22Rv1 (cell line): ENCODE measurements at regions not wholly inside any gene's neighbourhood (a gene's known extent, or its start where the extent isn't known, plus 50 kb on each side); places are given as distances from the start of the nearest gene placed in this dataset.

Experiments used
- ZFX ChIP-seq: fragments of 450-650 bp; IDR thresholded peaks from 2 replicates; pipeline ENCODE4 v1.6.1; 2017; ENCODE audit warnings: antibody characterized with exemption, borderline replicate concordance
- TF ChIP-seq, protein P1 (sequence below): fragments of 450-650 bp; IDR thresholded peaks from 2 replicates; pipeline ENCODE4 v1.5.1; 2017; ENCODE audit warnings: mild to moderate bottlenecking

- TF ChIP-seq, protein P1, sequence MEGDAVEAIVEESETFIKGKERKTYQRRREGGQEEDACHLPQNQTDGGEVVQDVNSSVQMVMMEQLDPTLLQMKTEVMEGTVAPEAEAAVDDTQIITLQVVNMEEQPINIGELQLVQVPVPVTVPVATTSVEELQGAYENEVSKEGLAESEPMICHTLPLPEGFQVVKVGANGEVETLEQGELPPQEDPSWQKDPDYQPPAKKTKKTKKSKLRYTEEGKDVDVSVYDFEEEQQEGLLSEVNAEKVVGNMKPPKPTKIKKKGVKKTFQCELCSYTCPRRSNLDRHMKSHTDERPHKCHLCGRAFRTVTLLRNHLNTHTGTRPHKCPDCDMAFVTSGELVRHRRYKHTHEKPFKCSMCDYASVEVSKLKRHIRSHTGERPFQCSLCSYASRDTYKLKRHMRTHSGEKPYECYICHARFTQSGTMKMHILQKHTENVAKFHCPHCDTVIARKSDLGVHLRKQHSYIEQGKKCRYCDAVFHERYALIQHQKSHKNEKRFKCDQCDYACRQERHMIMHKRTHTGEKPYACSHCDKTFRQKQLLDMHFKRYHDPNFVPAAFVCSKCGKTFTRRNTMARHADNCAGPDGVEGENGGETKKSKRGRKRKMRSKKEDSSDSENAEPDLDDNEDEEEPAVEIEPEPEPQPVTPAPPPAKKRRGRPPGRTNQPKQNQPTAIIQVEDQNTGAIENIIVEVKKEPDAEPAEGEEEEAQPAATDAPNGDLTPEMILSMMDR: no peak
- no peak for TF ChIP-seq ZFX
These were observed 362.0 kb upstream of the NFE2L3 start for GRCh38 chr7:25789701-25790640.
